Mucosa of descending colon (tissue), 3 donors: ENCODE measurements at regions not wholly inside any gene's neighbourhood (a gene's known extent, or its start where the extent isn't known, plus 50 kb on each side); places are given as distances from the start of the nearest gene placed in this dataset.

ENCODE experiments used
- ATAC-seq: fragments of 200-7000 bp; cut with Tn5 transposase; one replicate; pipeline ENCODE4 v1.9.1; 2020; ENCODE audit warnings: mild to moderate bottlenecking, moderate library complexity
- DNase-seq, 3 donors: peaks; one replicate each; pipeline ENCODE4 v3.0.0-alpha.2; 2020
- H3K36me3 ChIP-seq: fragments of 200-600 bp; one replicate; pipeline ENCODE4 v1.8.0; 2021; ENCODE audit warnings: low read depth, mild to moderate bottlenecking
- H3K4me1 ChIP-seq: fragments of 200-600 bp; one replicate; pipeline ENCODE4 v1.8.0; 2021; ENCODE audit warnings: low read depth, mild to moderate bottlenecking
- H3K4me3 ChIP-seq: fragments of 200-600 bp; one replicate; pipeline ENCODE4 v1.8.0; 2021; ENCODE audit warnings: mild to moderate bottlenecking
- H3K9me3 ChIP-seq: fragments of 200-600 bp; one replicate; pipeline ENCODE4 v1.8.0; 2021; ENCODE audit warnings: mild to moderate bottlenecking
- intact Hi-C, 2 donors: fragments of 100-400 bp; cut with DNase I in 1 of 2; cut with micrococcal nuclease in 1 of 2; formaldehyde crosslinking; loops; one replicate each; pipeline versions ENCODE4 v1.11.0 to v1.11.1; 2022; cut with DNase I, micrococcal nuclease
- TF ChIP-seq, protein P1 (sequence below): fragments of 200-600 bp; IDR thresholded peaks from one replicate; pipeline ENCODE4 v1.8.0; 2022; ENCODE audit warnings: antibody characterized with exemption, mild to moderate bottlenecking
- donor health status: DM: no; HTN: no; CAD: no; lungs with moderate emphysema.
- donor health status: DM: no; HTN: no; CAD: no.
- donor health status: DM: no; HTN: yes; CAD: no.

- H3K9me3 ChIP-seq = no peaks in the 10 kb centered on the region
- DNase-seq (no peak), ATAC-seq (no peak)
- no peaks in the 10 kb centered on the region for H3K4me1 ChIP-seq
- intact Hi-C loops = no loop called here
- TF ChIP-seq, protein P1, sequence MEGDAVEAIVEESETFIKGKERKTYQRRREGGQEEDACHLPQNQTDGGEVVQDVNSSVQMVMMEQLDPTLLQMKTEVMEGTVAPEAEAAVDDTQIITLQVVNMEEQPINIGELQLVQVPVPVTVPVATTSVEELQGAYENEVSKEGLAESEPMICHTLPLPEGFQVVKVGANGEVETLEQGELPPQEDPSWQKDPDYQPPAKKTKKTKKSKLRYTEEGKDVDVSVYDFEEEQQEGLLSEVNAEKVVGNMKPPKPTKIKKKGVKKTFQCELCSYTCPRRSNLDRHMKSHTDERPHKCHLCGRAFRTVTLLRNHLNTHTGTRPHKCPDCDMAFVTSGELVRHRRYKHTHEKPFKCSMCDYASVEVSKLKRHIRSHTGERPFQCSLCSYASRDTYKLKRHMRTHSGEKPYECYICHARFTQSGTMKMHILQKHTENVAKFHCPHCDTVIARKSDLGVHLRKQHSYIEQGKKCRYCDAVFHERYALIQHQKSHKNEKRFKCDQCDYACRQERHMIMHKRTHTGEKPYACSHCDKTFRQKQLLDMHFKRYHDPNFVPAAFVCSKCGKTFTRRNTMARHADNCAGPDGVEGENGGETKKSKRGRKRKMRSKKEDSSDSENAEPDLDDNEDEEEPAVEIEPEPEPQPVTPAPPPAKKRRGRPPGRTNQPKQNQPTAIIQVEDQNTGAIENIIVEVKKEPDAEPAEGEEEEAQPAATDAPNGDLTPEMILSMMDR = no peak
- H3K36me3 ChIP-seq = no peaks in the 10 kb centered on the region
- H3K4me3 ChIP-seq = no peak overlapping the region
These were observed 97.3 kb upstream of the SERPINE2 start for GRCh38 chr2:224136396-224136795.

GRCh38 chr2:224135881-224136280 lies 96.8 kb upstream of the SERPINE2 start:
- Histone ChIP-seq H3K36me3 (no peaks in the 10 kb centered on the region), H3K4me1 (no peaks in the 10 kb centered on the region), H3K9me3 (no peaks in the 10 kb centered on the region), H3K4me3 (no peak overlapping the region)
- TF ChIP-seq, protein P1 = no peak
- intact Hi-C loops = no loop called here
- no peak for DNase-seq
- ATAC-seq = no peak

GRCh38 chr2:224134003-224134734 lies 95.1 kb upstream of the SERPINE2 start:
- H3K36me3 ChIP-seq = no peaks in the 10 kb centered on the region
- H3K9me3 ChIP-seq = no peaks in the 10 kb centered on the region
- no peak overlapping the region for H3K4me3 ChIP-seq
- no peak for DNase-seq
- TF ChIP-seq, protein P1 = no peak
- peak; percentile 60 for ATAC-seq
- intact Hi-C loops = no loop called here
- no peaks in the 10 kb centered on the region for H3K4me1 ChIP-seq

DNA sequence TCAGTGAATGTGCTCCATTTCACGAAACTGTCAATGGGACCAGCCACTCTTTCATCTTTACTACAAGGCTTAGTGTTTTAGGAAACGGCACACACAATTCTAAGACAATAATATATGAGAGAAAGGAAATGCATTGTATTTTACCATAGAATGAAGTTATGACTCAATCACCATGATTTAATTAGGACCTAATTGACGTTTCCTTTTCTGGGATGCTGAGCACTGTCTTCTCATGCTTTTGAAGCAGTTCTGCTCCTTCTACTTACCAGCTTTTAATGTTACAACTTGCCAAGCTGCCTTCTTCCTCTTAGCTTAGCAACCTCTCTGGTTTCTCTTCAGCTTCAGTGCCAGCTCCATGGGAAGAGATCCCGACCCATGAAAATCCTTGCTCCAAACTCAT lies 94.3 kb upstream of the SERPINE2 start:
- Histone ChIP-seq H3K4me1 (no peaks in the 10 kb centered on the region), H3K36me3 (no peaks in the 10 kb centered on the region), H3K9me3 (no peaks in the 10 kb centered on the region), H3K4me3 (no peak overlapping the region)
- ATAC-seq (no peak), DNase-seq (no peak)
- intact Hi-C loops = no loop called here
- TF ChIP-seq, protein P1 = no peak

DNA sequence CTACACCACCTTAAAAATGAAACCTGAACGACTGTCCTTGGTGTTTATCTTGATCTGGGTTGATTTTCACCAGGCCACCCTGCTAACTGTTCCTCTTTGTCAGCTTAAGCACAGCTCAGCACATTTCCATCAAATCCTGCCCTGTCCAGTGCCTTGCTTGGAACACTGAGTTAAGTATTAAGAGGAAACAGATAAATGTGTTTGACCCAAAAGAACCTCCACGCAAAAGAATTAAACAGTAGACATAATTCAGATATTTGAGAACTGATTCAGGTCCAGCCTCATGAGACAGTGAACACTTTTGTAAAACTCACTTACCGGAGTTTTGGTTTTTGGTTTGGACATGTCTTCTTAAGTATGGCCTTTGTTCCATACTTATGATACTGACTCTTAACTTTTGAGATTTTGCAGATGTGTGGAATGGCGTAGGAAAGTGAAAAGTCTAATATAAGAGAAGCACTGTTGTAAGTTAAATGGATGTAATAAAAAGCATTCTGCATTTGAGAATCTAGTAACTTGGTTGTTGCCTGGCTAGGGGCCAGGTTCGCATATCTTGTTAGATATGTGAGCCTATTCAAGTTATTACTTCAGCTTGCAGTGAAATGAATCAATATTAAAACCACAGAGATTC lies 88.9 kb upstream of the SERPINE2 start:
- no peak overlapping the region for H3K4me3 ChIP-seq
- ATAC-seq (no peak), DNase-seq (peak in 1 of 3 donors; percentile 14)
- TF ChIP-seq, protein P1 = no peak
- H3K4me1 ChIP-seq = no peaks in the 10 kb centered on the region
- H3K36me3 ChIP-seq = no peaks in the 10 kb centered on the region
- no peaks in the 10 kb centered on the region for H3K9me3 ChIP-seq
- intact Hi-C loops = no loop called here
